Sciatic nerve (tissue), 2 donors: ENCODE measurements at regions not wholly inside any gene's neighbourhood (a gene's known extent, or its start where the extent isn't known, plus 50 kb on each side); places are given as distances from the start of the nearest gene placed in this dataset.

Source experiments
- ATAC-seq: fragments of 200-7000 bp; cut with Tn5 transposase; one replicate; pipeline ENCODE4 v1.9.1; 2020; ENCODE audit warnings: mild to moderate bottlenecking, moderate library complexity
- DNase-seq: peaks from one replicate; pipeline ENCODE4 v3.0.0-alpha.2; 2020; ENCODE audit warnings: low spot score
- intact Hi-C: fragments of 100-400 bp; cut with DNase I; formaldehyde crosslinking; loops from one replicate; pipeline ENCODE4 v1.14.2; 2022
- donor health status: DM: no; HTN: no; CAD: no.
- donor health status: DM: no; HTN: no; CAD: no.

DNA sequence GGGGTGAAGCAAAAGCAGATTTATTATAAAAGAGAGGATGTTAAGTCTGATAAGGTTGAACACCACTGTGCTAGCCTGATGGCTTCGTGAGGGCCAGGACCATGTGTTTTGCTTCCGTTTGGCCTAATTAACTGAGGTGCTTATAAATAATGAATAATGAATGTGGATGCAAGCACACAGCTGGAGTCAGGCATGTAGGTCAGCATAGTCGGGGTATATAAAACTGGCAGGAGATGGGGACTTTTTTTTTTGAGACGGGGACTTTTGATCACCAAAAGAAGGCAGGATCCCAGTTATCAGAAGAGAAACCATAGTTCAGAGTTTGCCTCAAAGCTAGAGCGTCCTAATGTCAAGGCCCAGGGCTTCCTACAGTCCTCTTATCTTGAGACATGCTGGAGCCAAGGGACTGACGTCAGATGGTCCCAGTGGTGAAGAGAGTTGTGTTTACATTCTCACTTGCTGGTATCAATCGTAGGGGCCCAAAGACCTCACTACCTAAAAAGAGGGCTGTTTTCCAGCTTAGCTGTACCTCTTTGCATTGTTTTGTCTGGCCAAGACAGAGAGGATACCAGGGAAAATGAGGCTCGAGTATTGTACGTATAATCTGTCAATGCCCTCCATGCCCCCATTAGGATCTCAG lies 50.4 kb downstream of the RTL9 start:
- intact Hi-C loops = no loop called here
- DNase-seq = no peak
- no peak for ATAC-seq

DNA sequence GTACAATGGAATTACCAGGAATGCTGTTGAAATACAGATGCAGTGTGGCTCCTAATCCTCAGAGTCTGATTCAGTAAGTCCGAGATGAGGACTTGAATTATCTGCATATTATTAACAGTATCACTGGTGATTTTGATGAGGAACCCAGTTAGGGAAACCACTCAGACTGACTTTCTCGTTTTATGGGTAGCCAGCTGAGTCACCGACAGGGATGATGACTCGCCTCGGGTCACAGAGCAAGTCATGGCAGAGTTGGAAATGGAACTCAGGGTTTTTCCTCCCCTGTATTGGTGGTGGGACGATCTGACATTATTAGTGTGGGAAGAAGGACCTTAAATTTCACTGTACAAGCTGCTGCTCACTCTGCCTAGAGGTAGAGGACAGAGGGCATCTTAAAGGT lies 51.3 kb downstream of the RTL9 start:
- DNase-seq = no peak
- no peak for ATAC-seq
- intact Hi-C loops = no loop called here

- ATAC-seq = no peak
- intact Hi-C loops = no loop called here
- DNase-seq = no peak
Observed at GRCh38 chrX:110410603-110411002, 52.0 kb downstream of the RTL9 start.

GRCh38 chrX:110412971-110413726 lies 54.5 kb downstream of the RTL9 start:
- intact Hi-C loops = no loop called here

GRCh38 chrX:110413727-110414124 lies 55.1 kb downstream of the RTL9 start:
- ATAC-seq (no peak), DNase-seq (no peak)
- intact Hi-C loops = no loop called here

More at GRCh38 chrX:110412971-110413726, 54.5 kb downstream of the RTL9 start:
- peak; percentile 94 for ATAC-seq
- DNase-seq = peak; percentile 82

DNA sequence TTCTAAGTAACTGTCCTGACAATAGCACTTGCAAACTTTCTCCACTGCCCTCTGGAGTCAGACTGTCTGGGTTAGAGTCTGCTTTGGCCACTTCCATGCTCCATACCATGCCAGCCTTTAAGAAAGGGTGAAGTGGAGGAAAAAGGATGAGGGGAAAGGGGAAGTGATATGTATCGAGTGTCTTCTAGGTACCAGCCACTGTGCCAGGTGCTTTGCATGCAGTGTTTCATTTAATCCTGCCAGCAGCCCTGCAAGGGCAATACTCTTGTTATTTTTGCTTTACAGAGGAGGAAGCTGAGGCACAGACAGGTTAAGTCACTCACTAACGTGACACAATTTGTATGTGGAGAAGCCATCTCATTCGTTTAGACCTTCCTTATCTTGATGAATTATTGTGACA lies 55.6 kb downstream of the RTL9 start:
- ATAC-seq (no peak), DNase-seq (no peak)
- intact Hi-C loops = no loop called here

- ATAC-seq (no peak), DNase-seq (no peak)
- intact Hi-C loops = no loop called here
Observed at GRCh38 chrX:110414679-110415439, 56.2 kb downstream of the RTL9 start.

DNA sequence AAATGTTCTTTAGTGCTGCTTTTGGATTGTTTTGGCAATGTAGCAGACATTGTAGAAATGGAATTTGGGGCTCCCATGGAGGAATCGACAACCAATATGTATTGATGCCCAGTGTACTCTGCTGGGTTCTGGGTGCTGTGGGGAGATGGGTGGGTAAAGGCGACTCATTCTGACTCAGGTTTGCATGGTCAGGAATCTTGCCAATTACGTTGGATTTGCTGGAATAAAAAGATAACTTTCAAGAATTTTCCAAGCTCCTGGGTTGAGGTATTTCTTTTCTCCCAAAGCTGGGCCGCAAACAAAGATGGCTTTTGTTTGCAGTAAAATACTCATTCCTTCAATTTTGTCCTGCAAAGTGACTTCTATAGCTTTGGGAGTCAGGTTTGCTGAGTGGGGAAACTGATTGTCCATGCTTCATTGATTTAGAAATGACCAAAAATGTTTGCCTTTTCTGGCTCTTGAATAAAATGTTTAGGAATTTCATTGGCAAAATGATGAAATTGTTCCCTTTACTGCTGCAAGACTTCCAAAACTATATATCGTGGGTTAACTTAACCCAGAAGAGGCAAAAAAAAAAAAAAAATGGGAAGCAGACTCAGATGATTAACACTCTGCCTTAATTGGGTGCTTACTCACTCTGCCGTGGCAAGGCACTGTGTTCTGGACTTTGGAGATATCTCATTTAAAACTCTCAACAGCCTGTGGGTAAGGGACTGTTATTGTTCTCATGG lies 57.0 kb downstream of the RTL9 start:
- no peak for ATAC-seq
- intact Hi-C loops = no loop called here
- DNase-seq = no peak

DNA sequence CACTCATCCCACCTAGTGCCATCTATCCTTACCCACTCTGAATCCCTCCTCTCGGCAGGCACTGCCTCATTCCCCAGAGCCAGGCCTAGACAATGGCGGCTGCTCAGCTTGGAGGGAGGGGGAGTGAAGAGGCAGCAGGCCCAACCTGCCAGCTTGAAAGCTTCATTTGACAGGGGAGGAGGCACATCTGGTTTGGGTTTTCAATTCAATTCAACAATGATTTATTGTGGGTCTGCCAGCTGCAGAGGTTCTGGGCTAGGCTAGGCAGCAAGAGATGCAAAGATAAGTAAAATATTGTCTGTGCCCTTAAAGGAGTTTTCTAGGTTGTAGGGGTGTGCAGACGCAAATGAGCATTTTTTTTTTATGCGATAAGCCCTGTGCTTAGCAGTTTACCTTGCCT lies 58.5 kb downstream of the RTL9 start:
- intact Hi-C loops = no loop called here
- ATAC-seq = no peak
- DNase-seq = no peak

DNA sequence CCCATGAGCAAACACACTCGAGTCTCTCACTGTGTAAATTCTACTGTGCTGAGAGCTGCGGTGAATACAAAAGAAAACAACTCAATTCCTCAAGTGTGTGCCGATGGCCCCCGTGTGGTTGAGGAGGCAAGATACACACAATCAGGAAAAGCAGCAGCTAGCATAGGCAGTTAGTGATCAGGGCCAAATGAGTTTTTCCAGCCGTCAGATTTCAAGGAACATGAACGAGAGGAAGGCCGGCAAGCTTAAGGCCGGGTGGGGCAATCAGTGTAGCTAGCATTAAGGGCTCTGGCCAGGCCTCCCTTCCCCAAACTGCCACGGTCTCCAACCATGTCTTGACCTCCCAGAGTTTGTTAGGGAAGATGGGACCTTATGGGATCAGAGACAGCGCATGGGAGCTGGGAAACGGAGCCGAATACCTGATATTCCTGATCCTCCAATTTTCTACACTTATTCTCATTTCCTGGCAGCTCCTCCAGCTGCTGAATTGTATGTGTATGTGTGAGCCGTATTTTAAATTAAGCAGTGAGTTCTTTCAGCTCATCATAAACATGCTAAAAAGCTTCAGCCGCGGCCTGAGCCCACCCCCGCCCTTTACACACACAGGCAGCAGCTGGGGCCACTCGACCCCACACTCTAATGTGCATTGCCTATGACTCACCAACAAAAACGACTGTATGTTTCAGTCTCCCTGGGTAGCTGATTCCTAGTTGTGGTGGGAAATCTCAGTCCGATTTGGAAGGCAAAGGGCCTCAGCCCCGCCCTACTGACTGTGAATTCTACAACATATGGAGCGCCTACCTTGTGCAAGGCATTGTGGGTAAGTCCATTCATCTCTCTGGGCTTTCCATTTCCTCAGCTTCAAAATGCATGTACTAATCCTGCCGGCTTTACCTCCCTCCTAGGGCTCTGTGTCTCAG lies 59.9 kb downstream of the RTL9 start:
- ATAC-seq = peak; percentile 76
- intact Hi-C loops = no loop called here
- no peak for DNase-seq

DNA sequence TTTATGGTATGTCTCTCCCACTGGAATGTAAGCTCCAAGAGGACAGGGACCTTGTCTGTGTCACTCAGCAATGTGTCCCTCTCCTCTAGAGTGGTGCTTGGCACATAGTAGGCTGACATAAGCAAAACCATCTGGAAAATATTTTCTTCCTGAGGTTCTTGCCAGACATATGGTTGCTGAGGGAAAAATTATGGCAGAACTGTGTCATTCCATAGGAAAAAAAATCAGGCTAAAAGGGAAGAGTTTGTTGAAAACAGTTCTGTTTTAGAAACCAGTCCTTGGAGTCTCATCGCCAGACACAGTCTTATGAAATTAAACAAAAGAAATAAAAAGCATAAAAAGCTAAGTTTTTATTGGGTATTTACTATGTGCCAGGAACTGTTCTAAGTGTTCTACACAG lies 60.9 kb downstream of the RTL9 start:
- DNase-seq = no peak
- intact Hi-C loops = no loop called here
- no peak for ATAC-seq

- DNase-seq = no peak
- intact Hi-C loops = no loop called here
- peak; percentile 60 for ATAC-seq
Observed at GRCh38 chrX:110420771-110421499, 62.3 kb downstream of the RTL9 start.

- intact Hi-C loops = no loop called here
- ATAC-seq = no peak
- DNase-seq = no peak
Observed at GRCh38 chrX:110421500-110422455, 63.1 kb downstream of the RTL9 start.

- ATAC-seq (no peak), DNase-seq (no peak)
- intact Hi-C loops = no loop called here
Observed at GRCh38 chrX:110425222-110426154, 66.8 kb downstream of the RTL9 start.

DNA sequence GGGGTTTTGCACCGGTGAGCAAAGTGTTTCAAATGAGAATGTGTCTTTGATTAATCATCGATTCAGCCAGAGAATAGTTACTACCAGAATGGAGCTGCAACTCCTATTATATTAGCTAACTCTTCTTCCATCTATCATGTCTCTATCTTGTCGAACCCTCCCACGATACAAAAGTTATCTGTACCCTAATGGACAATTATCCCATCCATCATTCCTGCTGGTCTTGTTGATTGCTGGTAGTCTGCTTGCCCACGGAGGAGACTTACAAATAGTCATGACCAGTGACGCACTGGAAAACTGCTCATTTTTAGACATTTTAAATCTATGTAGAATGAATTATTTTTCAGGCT lies 67.5 kb downstream of the RTL9 start:
- intact Hi-C loops = no loop called here
- DNase-seq = no peak
- ATAC-seq = no peak

- no peak for ATAC-seq
- intact Hi-C loops = no loop called here
- no peak for DNase-seq
Observed at GRCh38 chrX:110427076-110427475, 68.4 kb downstream of the RTL9 start.
